ENCODE measurements at regions not wholly inside any gene's neighbourhood (a gene's known extent, or its start where the extent isn't known, plus 50 kb on each side); places are given as distances from the start of the nearest gene placed in this dataset.

DNA sequence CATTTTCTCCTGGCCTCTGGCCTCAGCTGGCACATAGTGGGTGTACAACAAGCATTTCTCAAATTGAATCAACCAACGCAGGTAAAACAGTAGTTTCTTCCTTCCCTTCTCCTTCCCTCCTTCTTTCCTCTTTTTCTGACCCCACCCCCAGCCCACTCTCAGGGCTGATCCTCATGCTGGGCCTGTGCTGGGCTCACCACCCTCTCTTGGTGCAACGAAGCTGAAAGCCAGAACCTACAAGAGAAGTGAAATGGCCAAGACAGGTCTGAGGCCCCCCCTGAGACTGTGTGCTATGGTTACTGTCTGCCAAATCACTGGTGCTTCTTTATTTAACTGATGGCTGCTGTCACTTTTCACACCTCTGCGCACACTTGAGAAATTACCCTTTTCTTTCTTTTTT is 53.0 kb upstream of the BOD1 start (continued):
- TF ChIP-seq, protein P1, sequence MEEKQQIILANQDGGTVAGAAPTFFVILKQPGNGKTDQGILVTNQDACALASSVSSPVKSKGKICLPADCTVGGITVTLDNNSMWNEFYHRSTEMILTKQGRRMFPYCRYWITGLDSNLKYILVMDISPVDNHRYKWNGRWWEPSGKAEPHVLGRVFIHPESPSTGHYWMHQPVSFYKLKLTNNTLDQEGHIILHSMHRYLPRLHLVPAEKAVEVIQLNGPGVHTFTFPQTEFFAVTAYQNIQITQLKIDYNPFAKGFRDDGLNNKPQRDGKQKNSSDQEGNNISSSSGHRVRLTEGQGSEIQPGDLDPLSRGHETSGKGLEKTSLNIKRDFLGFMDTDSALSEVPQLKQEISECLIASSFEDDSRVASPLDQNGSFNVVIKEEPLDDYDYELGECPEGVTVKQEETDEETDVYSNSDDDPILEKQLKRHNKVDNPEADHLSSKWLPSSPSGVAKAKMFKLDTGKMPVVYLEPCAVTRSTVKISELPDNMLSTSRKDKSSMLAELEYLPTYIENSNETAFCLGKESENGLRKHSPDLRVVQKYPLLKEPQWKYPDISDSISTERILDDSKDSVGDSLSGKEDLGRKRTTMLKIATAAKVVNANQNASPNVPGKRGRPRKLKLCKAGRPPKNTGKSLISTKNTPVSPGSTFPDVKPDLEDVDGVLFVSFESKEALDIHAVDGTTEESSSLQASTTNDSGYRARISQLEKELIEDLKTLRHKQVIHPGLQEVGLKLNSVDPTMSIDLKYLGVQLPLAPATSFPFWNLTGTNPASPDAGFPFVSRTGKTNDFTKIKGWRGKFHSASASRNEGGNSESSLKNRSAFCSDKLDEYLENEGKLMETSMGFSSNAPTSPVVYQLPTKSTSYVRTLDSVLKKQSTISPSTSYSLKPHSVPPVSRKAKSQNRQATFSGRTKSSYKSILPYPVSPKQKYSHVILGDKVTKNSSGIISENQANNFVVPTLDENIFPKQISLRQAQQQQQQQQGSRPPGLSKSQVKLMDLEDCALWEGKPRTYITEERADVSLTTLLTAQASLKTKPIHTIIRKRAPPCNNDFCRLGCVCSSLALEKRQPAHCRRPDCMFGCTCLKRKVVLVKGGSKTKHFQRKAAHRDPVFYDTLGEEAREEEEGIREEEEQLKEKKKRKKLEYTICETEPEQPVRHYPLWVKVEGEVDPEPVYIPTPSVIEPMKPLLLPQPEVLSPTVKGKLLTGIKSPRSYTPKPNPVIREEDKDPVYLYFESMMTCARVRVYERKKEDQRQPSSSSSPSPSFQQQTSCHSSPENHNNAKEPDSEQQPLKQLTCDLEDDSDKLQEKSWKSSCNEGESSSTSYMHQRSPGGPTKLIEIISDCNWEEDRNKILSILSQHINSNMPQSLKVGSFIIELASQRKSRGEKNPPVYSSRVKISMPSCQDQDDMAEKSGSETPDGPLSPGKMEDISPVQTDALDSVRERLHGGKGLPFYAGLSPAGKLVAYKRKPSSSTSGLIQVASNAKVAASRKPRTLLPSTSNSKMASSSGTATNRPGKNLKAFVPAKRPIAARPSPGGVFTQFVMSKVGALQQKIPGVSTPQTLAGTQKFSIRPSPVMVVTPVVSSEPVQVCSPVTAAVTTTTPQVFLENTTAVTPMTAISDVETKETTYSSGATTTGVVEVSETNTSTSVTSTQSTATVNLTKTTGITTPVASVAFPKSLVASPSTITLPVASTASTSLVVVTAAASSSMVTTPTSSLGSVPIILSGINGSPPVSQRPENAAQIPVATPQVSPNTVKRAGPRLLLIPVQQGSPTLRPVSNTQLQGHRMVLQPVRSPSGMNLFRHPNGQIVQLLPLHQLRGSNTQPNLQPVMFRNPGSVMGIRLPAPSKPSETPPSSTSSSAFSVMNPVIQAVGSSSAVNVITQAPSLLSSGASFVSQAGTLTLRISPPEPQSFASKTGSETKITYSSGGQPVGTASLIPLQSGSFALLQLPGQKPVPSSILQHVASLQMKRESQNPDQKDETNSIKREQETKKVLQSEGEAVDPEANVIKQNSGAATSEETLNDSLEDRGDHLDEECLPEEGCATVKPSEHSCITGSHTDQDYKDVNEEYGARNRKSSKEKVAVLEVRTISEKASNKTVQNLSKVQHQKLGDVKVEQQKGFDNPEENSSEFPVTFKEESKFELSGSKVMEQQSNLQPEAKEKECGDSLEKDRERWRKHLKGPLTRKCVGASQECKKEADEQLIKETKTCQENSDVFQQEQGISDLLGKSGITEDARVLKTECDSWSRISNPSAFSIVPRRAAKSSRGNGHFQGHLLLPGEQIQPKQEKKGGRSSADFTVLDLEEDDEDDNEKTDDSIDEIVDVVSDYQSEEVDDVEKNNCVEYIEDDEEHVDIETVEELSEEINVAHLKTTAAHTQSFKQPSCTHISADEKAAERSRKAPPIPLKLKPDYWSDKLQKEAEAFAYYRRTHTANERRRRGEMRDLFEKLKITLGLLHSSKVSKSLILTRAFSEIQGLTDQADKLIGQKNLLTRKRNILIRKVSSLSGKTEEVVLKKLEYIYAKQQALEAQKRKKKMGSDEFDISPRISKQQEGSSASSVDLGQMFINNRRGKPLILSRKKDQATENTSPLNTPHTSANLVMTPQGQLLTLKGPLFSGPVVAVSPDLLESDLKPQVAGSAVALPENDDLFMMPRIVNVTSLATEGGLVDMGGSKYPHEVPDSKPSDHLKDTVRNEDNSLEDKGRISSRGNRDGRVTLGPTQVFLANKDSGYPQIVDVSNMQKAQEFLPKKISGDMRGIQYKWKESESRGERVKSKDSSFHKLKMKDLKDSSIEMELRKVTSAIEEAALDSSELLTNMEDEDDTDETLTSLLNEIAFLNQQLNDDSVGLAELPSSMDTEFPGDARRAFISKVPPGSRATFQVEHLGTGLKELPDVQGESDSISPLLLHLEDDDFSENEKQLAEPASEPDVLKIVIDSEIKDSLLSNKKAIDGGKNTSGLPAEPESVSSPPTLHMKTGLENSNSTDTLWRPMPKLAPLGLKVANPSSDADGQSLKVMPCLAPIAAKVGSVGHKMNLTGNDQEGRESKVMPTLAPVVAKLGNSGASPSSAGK (IDR thresholded peaks at IDR 0.05): peak; percentile 76
- TF ChIP-seq CXXC5 (CRISPR knock-in tag; IDR thresholded peaks at IDR 0.05) (0 out of 2 replicates have a peak, but pooled peaks have one; percentile 29), ZKSCAN1 (IDR thresholded peaks at IDR 0.05; ENCODE audit: low read depth, low read length) (peak; percentile 47; the same call in 1 of the 2 replicates), ZNF785 (CRISPR knock-in tag; IDR thresholded peaks at IDR 0.05) (no peak), YBX1 (IDR thresholded peaks at IDR 0.05) (no peak), ZNF253 (CRISPR knock-in tag; conservative IDR thresholded peaks at IDR 0.05) (no peak), MCM2 (IDR thresholded peaks at IDR 0.05; ENCODE audit: low read depth) (no peak)
- TF ChIP-seq, protein P2, sequence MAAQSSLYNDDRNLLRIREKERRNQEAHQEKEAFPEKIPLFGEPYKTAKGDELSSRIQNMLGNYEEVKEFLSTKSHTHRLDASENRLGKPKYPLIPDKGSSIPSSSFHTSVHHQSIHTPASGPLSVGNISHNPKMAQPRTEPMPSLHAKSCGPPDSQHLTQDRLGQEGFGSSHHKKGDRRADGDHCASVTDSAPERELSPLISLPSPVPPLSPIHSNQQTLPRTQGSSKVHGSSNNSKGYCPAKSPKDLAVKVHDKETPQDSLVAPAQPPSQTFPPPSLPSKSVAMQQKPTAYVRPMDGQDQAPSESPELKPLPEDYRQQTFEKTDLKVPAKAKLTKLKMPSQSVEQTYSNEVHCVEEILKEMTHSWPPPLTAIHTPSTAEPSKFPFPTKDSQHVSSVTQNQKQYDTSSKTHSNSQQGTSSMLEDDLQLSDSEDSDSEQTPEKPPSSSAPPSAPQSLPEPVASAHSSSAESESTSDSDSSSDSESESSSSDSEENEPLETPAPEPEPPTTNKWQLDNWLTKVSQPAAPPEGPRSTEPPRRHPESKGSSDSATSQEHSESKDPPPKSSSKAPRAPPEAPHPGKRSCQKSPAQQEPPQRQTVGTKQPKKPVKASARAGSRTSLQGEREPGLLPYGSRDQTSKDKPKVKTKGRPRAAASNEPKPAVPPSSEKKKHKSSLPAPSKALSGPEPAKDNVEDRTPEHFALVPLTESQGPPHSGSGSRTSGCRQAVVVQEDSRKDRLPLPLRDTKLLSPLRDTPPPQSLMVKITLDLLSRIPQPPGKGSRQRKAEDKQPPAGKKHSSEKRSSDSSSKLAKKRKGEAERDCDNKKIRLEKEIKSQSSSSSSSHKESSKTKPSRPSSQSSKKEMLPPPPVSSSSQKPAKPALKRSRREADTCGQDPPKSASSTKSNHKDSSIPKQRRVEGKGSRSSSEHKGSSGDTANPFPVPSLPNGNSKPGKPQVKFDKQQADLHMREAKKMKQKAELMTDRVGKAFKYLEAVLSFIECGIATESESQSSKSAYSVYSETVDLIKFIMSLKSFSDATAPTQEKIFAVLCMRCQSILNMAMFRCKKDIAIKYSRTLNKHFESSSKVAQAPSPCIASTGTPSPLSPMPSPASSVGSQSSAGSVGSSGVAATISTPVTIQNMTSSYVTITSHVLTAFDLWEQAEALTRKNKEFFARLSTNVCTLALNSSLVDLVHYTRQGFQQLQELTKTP (IDR thresholded peaks at IDR 0.05; ENCODE audit: low read depth in 1 of 2, partially characterized antibody in 2 of 2): no peak
- TF ChIP-seq, protein P3, sequence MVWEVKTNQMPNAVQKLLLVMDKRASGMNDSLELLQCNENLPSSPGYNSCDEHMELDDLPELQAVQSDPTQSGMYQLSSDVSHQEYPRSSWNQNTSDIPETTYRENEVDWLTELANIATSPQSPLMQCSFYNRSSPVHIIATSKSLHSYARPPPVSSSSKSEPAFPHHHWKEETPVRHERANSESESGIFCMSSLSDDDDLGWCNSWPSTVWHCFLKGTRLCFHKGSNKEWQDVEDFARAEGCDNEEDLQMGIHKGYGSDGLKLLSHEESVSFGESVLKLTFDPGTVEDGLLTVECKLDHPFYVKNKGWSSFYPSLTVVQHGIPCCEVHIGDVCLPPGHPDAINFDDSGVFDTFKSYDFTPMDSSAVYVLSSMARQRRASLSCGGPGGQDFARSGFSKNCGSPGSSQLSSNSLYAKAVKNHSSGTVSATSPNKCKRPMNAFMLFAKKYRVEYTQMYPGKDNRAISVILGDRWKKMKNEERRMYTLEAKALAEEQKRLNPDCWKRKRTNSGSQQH (CRISPR knock-in tag; IDR thresholded peaks at IDR 0.05): no peak
- TF ChIP-seq, protein P4, sequence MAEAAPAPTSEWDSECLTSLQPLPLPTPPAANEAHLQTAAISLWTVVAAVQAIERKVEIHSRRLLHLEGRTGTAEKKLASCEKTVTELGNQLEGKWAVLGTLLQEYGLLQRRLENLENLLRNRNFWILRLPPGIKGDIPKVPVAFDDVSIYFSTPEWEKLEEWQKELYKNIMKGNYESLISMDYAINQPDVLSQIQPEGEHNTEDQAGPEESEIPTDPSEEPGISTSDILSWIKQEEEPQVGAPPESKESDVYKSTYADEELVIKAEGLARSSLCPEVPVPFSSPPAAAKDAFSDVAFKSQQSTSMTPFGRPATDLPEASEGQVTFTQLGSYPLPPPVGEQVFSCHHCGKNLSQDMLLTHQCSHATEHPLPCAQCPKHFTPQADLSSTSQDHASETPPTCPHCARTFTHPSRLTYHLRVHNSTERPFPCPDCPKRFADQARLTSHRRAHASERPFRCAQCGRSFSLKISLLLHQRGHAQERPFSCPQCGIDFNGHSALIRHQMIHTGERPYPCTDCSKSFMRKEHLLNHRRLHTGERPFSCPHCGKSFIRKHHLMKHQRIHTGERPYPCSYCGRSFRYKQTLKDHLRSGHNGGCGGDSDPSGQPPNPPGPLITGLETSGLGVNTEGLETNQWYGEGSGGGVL (CRISPR knock-in tag; IDR thresholded peaks at IDR 0.05): no peak

All from K562 (cell line).